ENCODE measurements at regions not wholly inside any gene's neighbourhood (a gene's known extent, or its start where the extent isn't known, plus 50 kb on each side); places are given as distances from the start of the nearest gene placed in this dataset.
"Not testable (repeated sequence)": the region's sequence is repeated elsewhere in the genome, so short reads cannot be mapped to it uniquely, and the experiment has no call there.

- no peak for DNase-seq
Observed at GRCh38 chr1:187985897-187986654, 1157.3 kb downstream of the PLA2G4A start.

- no peak for DNase-seq
Observed at GRCh38 chr1:187987236-187987776, 1158.6 kb downstream of the PLA2G4A start.

- DNase-seq: no peak
Observed at GRCh38 chr1:187991944-187992343, 1163.2 kb downstream of the PLA2G4A start.

GRCh38 chr1:187996780-187997179 lies 1168.0 kb downstream of the PLA2G4A start:
- DNase-seq: no peak

GRCh38 chr1:187999973-188000372 lies 1171.2 kb downstream of the PLA2G4A start:
- no peak for DNase-seq

GRCh38 chr1:188003687-188004086 lies 1174.9 kb downstream of the PLA2G4A start:
- not testable (repeated sequence) for DNase-seq

GRCh38 chr1:188004849-188005248 lies 1176.1 kb downstream of the PLA2G4A start:
- no peak for DNase-seq

GRCh38 chr1:188006354-188006753 lies 1177.6 kb downstream of the PLA2G4A start:
- DNase-seq: no peak

GRCh38 chr1:188013222-188013849 lies 1184.6 kb downstream of the PLA2G4A start:
- DNase-seq: not testable (repeated sequence)

GRCh38 chr1:188017921-188018320 lies 1189.2 kb downstream of the PLA2G4A start:
- DNase-seq: no peak

GRCh38 chr1:188022661-188023060 lies 1193.9 kb downstream of the PLA2G4A start:
- DNase-seq: no peak

GRCh38 chr1:188023206-188023605 lies 1194.5 kb downstream of the PLA2G4A start:
- no peak for DNase-seq

- no peak for DNase-seq
Observed at GRCh38 chr1:188027613-188028012, 1198.9 kb downstream of the PLA2G4A start.

GRCh38 chr1:188037572-188037971 lies 1208.8 kb downstream of the PLA2G4A start:
- not testable (repeated sequence) for DNase-seq

GRCh38 chr1:188043536-188044245 lies 1214.9 kb downstream of the PLA2G4A start:
- no peak for DNase-seq

GRCh38 chr1:188050250-188050649 lies 1221.5 kb downstream of the PLA2G4A start:
- DNase-seq: no peak

GRCh38 chr1:188056011-188056410 lies 1227.3 kb downstream of the PLA2G4A start:
- DNase-seq: no peak

- DNase-seq: no peak
Observed at GRCh38 chr1:188058801-188059200, 1230.1 kb downstream of the PLA2G4A start.

GRCh38 chr1:188061881-188062280 lies 1233.1 kb downstream of the PLA2G4A start:
- no peak for DNase-seq

GRCh38 chr1:188062456-188062855 lies 1233.7 kb downstream of the PLA2G4A start:
- DNase-seq: no peak

GRCh38 chr1:188065917-188066316 lies 1237.2 kb downstream of the PLA2G4A start:
- no peak for DNase-seq

- DNase-seq: no peak
Observed at GRCh38 chr1:188070848-188071247, 1242.1 kb downstream of the PLA2G4A start.

GRCh38 chr1:188089015-188089414 lies 1260.3 kb downstream of the PLA2G4A start:
- DNase-seq: no peak

- DNase-seq: no peak
Observed at GRCh38 chr1:188089461-188089860, 1260.7 kb downstream of the PLA2G4A start.

Measured in AML-193 (cell line).